GM23338 (cell line): ENCODE measurements at regions not wholly inside any gene's neighbourhood (a gene's known extent, or its start where the extent isn't known, plus 50 kb on each side); places are given as distances from the start of the nearest gene placed in this dataset.

Source experiments
- ATAC-seq: fragments of 200-7000 bp; cut with Tn5 transposase; 3 replicates; pipeline ENCODE4 v1.9.1; 2020
- DNase-seq: peaks from one replicate; pipeline ENCODE4 v3.0.0-alpha.2; 2015; ENCODE audit warnings: low spot score
- H2AFZ ChIP-seq: fragments of 200-600 bp; sonication (generic); 2 replicates; pipeline ENCODE4 v1.8.0; 2016; ENCODE audit warnings: antibody characterized with exemption, mild to moderate bottlenecking, moderate library complexity
- H3F3A ChIP-seq: fragments of 200-600 bp; sonication (generic); replicated peaks from 2 replicates; pipeline ENCODE4 v1.8.0; 2017; ENCODE audit warnings: antibody characterized with exemption, mixed run types, low read depth
- H3K27ac ChIP-seq: fragments of 200-600 bp; sonication (generic); 2 replicates; pipeline ENCODE4 v1.6.1; 2016; ENCODE audit warnings: low read depth
- H3K27me3 ChIP-seq: fragments of 200-600 bp; sonication (generic); 2 replicates; pipeline ENCODE4 v1.8.0; 2016; ENCODE audit warnings: mild to moderate bottlenecking, mixed run types, moderate library complexity; ENCODE audit not compliant: insufficient read depth
- H3K36me3 ChIP-seq: fragments of 200-600 bp; sonication (generic); 2 replicates; pipeline ENCODE4 v1.8.0; 2016; ENCODE audit warnings: mild to moderate bottlenecking; ENCODE audit not compliant: insufficient read depth
- H3K4me1 ChIP-seq: fragments of 200-600 bp; sonication (generic); 2 replicates; pipeline ENCODE4 v1.8.0; 2016; ENCODE audit warnings: mild to moderate bottlenecking, moderate library complexity; ENCODE audit not compliant: insufficient read depth
- H3K4me2 ChIP-seq: fragments of 200-600 bp; sonication (generic); 2 replicates; pipeline ENCODE4 v1.7.1; 2017; ENCODE audit warnings: mixed run types
- H3K4me3 ChIP-seq: fragments of 200-600 bp; sonication (generic); 2 replicates; pipeline ENCODE4 v1.6.1; 2016; ENCODE audit warnings: mixed run types
- H3K79me2 ChIP-seq: fragments of 200-600 bp; sonication (generic); replicated peaks from 2 replicates; pipeline ENCODE4 v1.8.0; 2017; ENCODE audit warnings: mild to moderate bottlenecking; ENCODE audit not compliant: insufficient read depth
- H3K9me2 ChIP-seq: fragments of 200-600 bp; sonication (generic); 2 replicates; pipeline ENCODE4 v1.8.0; 2017; ENCODE audit not compliant: insufficient read depth
- H4K20me1 ChIP-seq: fragments of 200-600 bp; sonication (generic); replicated peaks from 2 replicates; pipeline ENCODE4 v1.8.0; 2017; ENCODE audit warnings: mild to moderate bottlenecking; ENCODE audit not compliant: insufficient read depth
- H3K27ac Mint-ChIP-seq: 2 replicates; pipeline ENCODE4 v1.8.0; 2020; ENCODE audit warnings: inconsistent platforms, mild to moderate bottlenecking, moderate library complexity, mixed read lengths
- H3K27me3 Mint-ChIP-seq: 3 replicates; pipeline ENCODE4 v1.8.0; 2022; ENCODE audit warnings: low read depth, mild to moderate bottlenecking, moderate library complexity, mixed read lengths, inconsistent platforms; ENCODE audit not compliant: insufficient read depth, poor library complexity
- H3K36me3 Mint-ChIP-seq: 3 replicates; pipeline ENCODE4 v1.8.0; 2021; ENCODE audit warnings: low read depth, mild to moderate bottlenecking, inconsistent platforms, moderate library complexity, mixed read lengths
- H3K4me1 Mint-ChIP-seq: 3 replicates; pipeline ENCODE4 v1.8.0; 2020; ENCODE audit warnings: mild to moderate bottlenecking, inconsistent platforms, mixed read lengths
- H3K4me3 Mint-ChIP-seq: 3 replicates; pipeline ENCODE4 v1.8.0; 2021; ENCODE audit warnings: moderate library complexity, mild to moderate bottlenecking, inconsistent platforms, mixed read lengths
- H3K9me3 Mint-ChIP-seq: 3 replicates; pipeline ENCODE4 v1.8.0; 2020; ENCODE audit warnings: moderate library complexity, mild to moderate bottlenecking, inconsistent platforms, mixed read lengths
- EZH2phosphoT487 ChIP-seq: fragments of 200-600 bp; sonication (generic); IDR thresholded peaks from one replicate; pipeline ENCODE4 v1.8.1; 2018; ENCODE audit warnings: antibody characterized with exemption; ENCODE audit not compliant: unreplicated experiment
- STAT1 ChIP-seq: IDR thresholded peaks from one replicate; pipeline ENCODE4 v1.6.1; 2016; ENCODE audit warnings: antibody characterized with exemption; ENCODE audit not compliant: unreplicated experiment
- ZNF114 ChIP-seq: fragments of 250-450 bp; sonication (Bioruptor Pico); IDR thresholded peaks from 2 replicates; pipeline ENCODE4 v1.5.0; 2020; ENCODE audit warnings: mild to moderate bottlenecking, moderate library complexity
- TF ChIP-seq, protein P1 (sequence below): IDR thresholded peaks from one replicate; pipeline ENCODE4 v1.6.1; 2018; ENCODE audit warnings: antibody characterized with exemption; ENCODE audit not compliant: unreplicated experiment
- TF ChIP-seq, protein P2 (sequence below): IDR thresholded peaks from 2 replicates; pipeline ENCODE4 v1.6.1; 2016; ENCODE audit warnings: antibody characterized with exemption
- TF ChIP-seq, protein P3 (sequence below), 2 experiments: fragments of 200-600 bp in 1 of 2; sonication (generic) in 1 of 2; conservative IDR thresholded peaks; 2 replicates each; pipeline versions ENCODE4 v1.5.1 to v1.6.1; 2016 to 2017; ENCODE audit warnings: antibody characterized with exemption in 2 of 2, low read depth in 2 of 2, mild to moderate bottlenecking in 2 of 2, moderate library complexity in 1 of 2

DNA sequence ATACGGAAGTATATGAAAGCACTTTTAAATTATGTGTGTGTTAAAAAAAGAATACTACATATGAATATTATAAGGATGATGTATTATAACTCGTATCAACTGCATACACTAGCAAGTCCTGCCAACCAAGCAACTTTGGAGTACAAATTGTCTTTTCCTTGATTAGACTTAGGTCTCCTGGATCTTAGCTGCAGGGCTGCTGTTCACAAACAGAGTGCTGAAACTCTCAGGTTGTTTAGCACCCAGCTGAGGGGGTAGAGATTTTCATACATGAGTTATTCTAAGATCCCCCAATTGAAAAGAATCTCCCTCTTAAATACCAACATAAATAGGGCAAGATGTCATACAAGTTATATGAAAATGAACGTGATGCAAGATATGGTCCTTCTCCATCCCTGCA lies 149.8 kb upstream of the TNC start:
- no peaks in the 10 kb centered on the region for H3F3A ChIP-seq
- TF ChIP-seq, protein P1, sequence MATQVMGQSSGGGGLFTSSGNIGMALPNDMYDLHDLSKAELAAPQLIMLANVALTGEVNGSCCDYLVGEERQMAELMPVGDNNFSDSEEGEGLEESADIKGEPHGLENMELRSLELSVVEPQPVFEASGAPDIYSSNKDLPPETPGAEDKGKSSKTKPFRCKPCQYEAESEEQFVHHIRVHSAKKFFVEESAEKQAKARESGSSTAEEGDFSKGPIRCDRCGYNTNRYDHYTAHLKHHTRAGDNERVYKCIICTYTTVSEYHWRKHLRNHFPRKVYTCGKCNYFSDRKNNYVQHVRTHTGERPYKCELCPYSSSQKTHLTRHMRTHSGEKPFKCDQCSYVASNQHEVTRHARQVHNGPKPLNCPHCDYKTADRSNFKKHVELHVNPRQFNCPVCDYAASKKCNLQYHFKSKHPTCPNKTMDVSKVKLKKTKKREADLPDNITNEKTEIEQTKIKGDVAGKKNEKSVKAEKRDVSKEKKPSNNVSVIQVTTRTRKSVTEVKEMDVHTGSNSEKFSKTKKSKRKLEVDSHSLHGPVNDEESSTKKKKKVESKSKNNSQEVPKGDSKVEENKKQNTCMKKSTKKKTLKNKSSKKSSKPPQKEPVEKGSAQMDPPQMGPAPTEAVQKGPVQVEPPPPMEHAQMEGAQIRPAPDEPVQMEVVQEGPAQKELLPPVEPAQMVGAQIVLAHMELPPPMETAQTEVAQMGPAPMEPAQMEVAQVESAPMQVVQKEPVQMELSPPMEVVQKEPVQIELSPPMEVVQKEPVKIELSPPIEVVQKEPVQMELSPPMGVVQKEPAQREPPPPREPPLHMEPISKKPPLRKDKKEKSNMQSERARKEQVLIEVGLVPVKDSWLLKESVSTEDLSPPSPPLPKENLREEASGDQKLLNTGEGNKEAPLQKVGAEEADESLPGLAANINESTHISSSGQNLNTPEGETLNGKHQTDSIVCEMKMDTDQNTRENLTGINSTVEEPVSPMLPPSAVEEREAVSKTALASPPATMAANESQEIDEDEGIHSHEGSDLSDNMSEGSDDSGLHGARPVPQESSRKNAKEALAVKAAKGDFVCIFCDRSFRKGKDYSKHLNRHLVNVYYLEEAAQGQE = peak; percentile 68
- no peak for TF ChIP-seq ZNF114 (CRISPR knock-in tag)
- DNase-seq (peak; percentile 52), ATAC-seq (no peak; the same call in 2 of the 3 replicates)
- no peak overlapping the region for H2AFZ ChIP-seq
- no peak overlapping the region for H3K4me2 ChIP-seq
- H3K4me3 Mint-ChIP-seq = no peak overlapping the region
- H3K27me3 ChIP-seq = no peaks in the 10 kb centered on the region
- H3K79me2 ChIP-seq = no peaks in the 10 kb centered on the region
- no peaks in the 10 kb centered on the region for H3K9me3 Mint-ChIP-seq
- H3K27me3 Mint-ChIP-seq = peaks cover 2% of the 10 kb centered on the region
- no peak overlapping the region for H3K27ac ChIP-seq
- H4K20me1 ChIP-seq = no peaks in the 10 kb centered on the region
- H3K9me2 ChIP-seq = peaks cover under 1% of the 10 kb centered on the region; the same call in 1 of the 2 replicates
- H3K4me1 ChIP-seq = no peaks in the 10 kb centered on the region
- H3K4me3 ChIP-seq = no peak overlapping the region
- no peak overlapping the region for H3K27ac Mint-ChIP-seq
- H3K4me1 Mint-ChIP-seq = no peaks in the 10 kb centered on the region
- no peaks in the 10 kb centered on the region for H3K36me3 Mint-ChIP-seq
- no peaks in the 10 kb centered on the region for H3K36me3 ChIP-seq

- H3K27me3 Mint-ChIP-seq = no peaks in the 10 kb centered on the region
- H3K27ac Mint-ChIP-seq = no peak overlapping the region
- H3K27ac ChIP-seq = no peak overlapping the region
These were observed 157.8 kb upstream of the TNC start for GRCh38 chr9:115275753-115276152.

More at GRCh38 chr9:115275753-115276152, 157.8 kb upstream of the TNC start:
- Histone ChIP-seq H4K20me1 (no peaks in the 10 kb centered on the region; the same call in 1 of the 2 replicates), H2AFZ (no peak overlapping the region), H3K4me1 (peaks cover 6% of the 10 kb centered on the region; the same call in 1 of the 2 replicates), H3K27me3 (no peaks in the 10 kb centered on the region), H3K4me2 (no peak overlapping the region), H3K9me2 (no peaks in the 10 kb centered on the region), H3K36me3 (no peaks in the 10 kb centered on the region), H3F3A (no peaks in the 10 kb centered on the region), H3K79me2 (no peaks in the 10 kb centered on the region), H3K4me3 (no peak overlapping the region)
- DNase-seq (no peak), ATAC-seq (no peak)
- TF ChIP-seq, protein P2, sequence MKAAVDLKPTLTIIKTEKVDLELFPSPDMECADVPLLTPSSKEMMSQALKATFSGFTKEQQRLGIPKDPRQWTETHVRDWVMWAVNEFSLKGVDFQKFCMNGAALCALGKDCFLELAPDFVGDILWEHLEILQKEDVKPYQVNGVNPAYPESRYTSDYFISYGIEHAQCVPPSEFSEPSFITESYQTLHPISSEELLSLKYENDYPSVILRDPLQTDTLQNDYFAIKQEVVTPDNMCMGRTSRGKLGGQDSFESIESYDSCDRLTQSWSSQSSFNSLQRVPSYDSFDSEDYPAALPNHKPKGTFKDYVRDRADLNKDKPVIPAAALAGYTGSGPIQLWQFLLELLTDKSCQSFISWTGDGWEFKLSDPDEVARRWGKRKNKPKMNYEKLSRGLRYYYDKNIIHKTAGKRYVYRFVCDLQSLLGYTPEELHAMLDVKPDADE = no peak
- TF ChIP-seq, protein P3, sequence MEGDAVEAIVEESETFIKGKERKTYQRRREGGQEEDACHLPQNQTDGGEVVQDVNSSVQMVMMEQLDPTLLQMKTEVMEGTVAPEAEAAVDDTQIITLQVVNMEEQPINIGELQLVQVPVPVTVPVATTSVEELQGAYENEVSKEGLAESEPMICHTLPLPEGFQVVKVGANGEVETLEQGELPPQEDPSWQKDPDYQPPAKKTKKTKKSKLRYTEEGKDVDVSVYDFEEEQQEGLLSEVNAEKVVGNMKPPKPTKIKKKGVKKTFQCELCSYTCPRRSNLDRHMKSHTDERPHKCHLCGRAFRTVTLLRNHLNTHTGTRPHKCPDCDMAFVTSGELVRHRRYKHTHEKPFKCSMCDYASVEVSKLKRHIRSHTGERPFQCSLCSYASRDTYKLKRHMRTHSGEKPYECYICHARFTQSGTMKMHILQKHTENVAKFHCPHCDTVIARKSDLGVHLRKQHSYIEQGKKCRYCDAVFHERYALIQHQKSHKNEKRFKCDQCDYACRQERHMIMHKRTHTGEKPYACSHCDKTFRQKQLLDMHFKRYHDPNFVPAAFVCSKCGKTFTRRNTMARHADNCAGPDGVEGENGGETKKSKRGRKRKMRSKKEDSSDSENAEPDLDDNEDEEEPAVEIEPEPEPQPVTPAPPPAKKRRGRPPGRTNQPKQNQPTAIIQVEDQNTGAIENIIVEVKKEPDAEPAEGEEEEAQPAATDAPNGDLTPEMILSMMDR (conservative IDR thresholded peaks at IDR 0.05; ENCODE audit: low read depth in 2 of 2) = no peak
- TF ChIP-seq EZH2phosphoT487 (no peak), STAT1 (no peak)
- Mint-ChIP-seq H3K9me3 (no peaks in the 10 kb centered on the region), H3K36me3 (no peaks in the 10 kb centered on the region), H3K4me3 (no peak overlapping the region), H3K4me1 (peaks cover 4% of the 10 kb centered on the region; the same call in 1 of the 3 replicates)
